ENCODE measurements at regions not wholly inside any gene's neighbourhood (a gene's known extent, or its start where the extent isn't known, plus 50 kb on each side); places are given as distances from the start of the nearest gene placed in this dataset.
A peak's percentile ranks its signal among the peaks of the same experiment; 100 is the strongest.
"Not testable (repeated sequence)": the region's sequence is repeated elsewhere in the genome, so short reads cannot be mapped to it uniquely, and the experiment has no call there.

DNA sequence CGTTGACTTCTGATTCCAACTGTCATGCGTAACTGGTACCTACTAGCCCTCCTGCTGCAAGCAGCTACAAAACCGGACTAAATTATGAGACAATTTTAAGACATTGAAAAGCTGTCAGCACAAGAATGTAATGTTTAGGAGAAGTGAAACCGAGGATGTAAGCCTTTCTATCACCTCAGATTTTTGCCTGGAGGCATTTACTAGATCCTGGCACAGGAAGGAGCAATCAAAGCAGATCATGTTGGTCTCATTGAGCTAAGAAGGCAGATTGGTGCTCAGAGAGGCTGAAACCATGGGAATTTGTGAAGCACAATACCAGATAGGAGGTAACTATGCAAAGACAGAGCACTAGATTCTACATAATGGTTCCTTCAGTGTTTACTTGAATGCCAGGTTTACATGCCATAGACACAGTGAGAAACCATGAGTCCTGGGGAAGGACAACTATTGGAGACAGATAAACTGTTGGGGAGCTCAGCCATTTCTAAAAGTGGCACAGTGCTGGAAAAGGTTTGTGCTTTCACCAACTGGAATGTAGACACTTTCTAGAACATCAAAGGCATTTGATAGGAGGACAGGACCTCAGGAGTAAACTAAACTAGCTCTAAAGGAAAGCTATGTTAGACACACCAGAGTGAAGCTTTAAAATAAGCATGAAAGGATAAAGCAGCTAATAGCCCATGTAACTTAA is 179.4 kb downstream of the LYPLAL1 start:
- no peak for DNase-seq (ENCODE audit: low read depth in 3 of 3)

DNA sequence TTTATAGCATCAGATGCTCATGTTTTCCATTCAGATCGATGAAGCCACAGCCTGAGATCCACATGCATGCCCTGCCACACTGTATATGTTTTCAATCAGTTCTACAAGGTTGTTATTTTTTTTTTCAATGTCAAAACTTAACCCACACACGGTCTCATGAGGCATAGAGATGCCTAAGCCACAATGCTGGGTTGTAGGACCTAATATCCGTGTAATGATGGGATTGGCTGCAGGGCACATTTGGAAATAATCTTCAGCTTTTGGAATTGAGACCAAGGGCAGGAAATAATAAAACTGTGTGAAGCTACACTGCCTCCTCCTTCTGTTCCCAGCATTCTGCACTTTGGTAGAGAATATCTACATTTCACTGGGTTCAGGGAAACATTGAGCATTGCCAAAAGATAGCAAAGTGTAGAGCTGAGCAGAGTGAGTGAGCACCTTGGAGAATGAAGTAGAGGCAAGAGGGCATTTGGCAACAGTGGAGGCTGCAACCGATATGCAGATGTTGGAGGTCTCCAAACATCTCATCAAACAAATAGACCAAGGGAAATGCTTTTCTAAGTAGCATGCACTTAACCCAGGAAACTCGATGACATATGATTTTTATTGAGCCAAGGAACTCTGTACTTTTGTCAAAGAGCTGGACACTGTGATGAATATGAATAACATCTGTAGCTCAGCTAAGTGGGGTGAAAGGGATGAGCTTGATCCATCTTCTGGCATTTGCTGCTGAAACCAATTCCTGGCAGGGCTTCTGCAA is 176.7 kb downstream of the LYPLAL1 start:
- no peak for DNase-seq (ENCODE audit: low read depth in 3 of 3)

DNA sequence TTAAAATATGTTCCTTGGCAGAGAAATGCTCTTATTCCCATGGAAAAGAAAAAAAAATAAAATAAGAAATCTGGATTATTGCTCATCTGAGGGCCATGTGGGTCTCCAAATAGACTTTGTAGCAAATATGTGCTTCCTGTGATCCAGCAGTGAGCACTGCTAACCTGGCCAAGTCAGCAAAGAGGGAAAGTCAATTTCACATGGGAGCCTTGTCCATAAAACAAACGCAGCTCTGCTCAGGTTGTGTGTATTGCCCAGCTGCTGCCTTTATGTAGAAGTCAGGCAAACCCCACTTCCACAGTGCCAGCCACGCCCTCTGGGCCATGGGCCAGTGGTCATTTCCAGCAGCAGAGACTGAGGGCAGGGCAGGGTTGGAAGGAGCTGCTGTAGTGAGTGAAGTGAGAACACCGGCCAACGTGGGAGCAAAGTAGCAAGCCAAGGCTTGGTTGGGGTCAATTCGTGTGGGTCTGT is 174.3 kb downstream of the LYPLAL1 start:
- no peak for DNase-seq (ENCODE audit: low read depth in 3 of 3)

DNA sequence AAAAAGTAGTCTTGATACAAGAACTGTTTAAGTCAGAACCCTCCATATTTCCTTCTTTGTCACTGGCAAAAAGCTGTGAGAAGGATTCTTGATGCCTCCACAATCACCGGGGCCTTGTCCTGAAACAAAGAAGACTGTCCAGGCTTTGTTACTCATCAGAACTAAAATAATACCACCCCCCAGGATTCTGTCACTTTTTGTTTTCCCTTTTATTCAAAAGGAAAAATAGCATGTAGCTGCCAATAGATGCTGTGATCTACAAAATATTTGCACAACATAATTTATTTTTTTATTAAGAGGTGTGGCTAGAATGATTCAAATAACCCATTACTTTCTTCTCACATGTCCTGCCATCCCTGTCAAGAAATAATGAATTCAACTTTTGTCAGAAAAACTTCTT is 173.7 kb downstream of the LYPLAL1 start:
- DNase-seq (ENCODE audit: low read depth in 3 of 3): no peak

DNA sequence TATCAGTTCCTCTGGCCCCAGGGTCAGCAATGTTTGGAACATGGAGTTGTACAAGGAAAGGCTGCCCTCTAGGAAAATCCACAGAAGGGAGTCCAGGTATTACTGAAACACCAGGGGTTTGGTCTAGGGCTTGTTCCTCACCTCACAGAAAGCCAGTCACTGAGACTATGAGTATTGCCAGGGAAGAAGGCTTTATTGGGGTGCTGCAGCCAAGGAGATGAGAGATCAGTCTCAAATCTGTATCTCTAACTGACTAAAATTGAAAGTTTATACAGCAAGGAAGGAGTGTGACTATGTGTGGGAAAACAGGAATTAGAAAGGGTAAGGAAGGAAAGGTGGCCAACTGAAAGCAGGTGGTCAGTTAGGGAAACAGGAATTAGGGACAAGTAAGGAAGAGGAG is 172.3 kb downstream of the LYPLAL1 start:
- DNase-seq (ENCODE audit: low read depth in 3 of 3): no peak

DNA sequence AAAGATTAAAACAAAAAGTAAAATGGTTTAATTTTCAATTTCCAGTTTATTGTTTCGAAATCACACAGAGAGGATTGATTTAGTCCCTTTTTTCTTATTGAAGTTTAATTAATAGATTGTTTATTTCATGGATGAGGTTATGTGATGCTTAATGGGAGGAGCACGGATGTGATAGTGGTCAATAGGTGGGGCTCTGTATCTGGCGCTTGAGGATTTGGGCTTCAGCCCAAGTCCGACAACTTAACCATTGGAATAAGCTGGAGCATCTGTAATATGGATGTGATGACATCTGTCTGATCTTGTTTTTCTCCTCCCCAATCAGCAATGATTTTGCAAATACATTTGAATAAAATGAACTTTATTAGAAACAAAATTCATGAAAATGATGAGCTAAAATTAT is 169.2 kb downstream of the LYPLAL1 start:
- no peak for DNase-seq (ENCODE audit: low read depth in 3 of 3)

DNA sequence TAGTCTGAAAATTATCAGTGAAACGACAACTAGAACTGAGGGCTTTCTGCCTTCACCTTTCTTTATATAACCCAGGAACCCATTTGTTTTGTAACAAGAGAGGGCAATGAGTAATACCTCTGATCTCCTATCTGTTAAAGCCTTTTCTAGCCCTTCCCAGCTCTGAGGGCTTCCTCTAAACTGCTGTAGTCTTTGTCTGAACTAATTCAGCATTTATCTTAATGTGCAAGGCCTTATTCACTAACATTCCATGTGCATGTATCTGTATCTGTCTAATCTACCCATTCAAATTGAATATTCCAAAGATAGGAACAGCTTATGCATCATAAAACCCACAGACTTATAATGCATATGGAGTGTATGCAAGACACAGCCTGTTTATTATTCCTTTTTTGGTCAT is 167.1 kb downstream of the LYPLAL1 start:
- DNase-seq (ENCODE audit: low read depth in 3 of 3): no peak

DNA sequence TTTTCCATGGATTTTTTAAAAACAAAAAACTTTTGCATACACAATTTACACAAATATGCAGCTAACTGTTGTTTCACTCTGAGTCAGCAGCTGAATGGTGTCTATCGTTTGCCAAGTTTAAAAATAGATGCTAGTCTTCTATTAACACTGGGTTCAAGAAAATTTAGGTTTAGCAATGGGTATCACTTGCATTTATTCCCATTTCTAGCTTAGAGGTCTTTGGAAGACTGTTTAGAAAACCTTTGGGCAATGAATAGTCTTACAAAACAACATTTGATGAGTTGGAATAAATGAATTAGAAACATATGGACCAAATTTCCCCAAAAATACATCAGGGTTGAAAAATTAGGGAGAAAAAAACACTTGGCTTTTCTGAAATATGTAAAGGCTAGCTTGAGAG is 165.8 kb downstream of the LYPLAL1 start:
- no peak for DNase-seq (ENCODE audit: low read depth in 3 of 3)

DNA sequence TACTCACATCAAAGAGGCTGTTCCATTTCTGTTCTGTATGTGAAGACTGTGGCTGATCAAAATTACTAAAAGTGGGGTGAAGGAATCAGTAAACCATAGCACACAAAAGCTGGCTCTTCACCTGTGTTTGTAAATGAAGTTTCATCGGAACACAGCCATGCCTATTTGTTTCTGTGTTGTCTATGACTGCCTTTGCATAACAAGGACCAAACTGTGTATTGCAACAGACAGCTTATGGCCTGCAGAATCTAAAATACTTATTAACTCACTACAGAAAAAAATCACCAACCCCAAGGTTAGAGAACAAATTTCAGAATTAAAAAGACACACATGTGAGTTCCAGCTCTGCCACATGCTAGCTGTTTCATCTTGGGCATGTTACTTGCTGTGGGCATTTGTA is 163.9 kb downstream of the LYPLAL1 start:
- DNase-seq (ENCODE audit: low read depth in 3 of 3): no peak

DNA sequence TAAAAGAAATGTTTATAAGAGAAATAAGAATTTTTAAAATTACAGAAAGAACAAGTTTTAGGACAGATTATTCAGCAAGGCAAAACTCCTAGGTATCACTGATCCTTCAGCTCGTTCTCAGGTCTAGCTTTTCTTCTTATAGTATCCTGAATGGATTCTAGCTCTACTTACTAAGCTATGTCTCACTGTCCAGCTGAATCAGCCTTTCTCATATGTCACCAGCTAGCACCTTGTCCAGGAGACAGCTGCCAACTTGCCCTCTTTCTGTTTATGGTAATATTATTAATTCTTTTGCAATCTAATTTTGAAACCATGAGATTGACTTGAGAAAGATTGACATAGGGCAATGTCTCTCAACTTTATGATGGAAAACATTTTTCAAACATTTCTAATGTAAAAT is 159.9 kb downstream of the LYPLAL1 start:
- DNase-seq (ENCODE audit: low read depth in 3 of 3): no peak

DNA sequence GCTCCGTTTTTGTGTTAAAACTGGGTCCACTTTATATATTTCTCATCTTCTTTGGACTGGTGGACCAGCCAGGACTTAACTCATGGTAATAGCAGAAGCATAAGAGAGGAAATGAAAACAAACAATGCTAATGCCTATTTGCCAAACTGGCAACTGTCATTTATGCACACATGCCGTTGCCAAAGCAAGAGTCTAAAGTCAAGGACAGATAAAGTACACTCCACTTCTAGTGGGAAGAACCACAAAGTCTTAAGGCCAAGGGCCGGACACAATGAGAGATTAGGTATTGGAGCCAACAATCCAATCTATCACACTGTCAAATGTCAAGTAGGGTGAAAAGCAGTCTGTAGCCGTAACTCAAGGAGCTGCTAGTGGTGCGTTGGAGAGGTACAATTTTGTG is 157.7 kb downstream of the LYPLAL1 start:
- DNase-seq (ENCODE audit: low read depth in 3 of 3): no peak

DNA sequence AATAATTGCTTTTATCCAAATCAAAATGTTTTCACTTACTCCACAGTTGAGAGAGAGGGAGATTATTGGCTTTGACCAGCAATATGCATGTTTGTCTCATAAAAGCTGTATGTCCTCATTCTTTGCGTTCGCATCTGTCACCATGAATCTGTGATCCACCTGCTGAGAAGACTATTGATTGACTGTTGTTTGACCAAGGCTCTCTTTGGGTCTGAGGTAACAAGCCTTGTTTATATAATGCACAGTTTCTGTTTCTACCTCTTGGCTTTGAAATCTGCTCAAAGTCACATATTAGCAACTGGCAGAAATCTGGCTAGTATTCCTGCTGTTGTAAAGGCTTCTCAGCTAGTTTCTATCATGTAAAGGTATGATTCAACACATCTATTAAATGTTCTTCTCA is 157.0 kb downstream of the LYPLAL1 start:
- DNase-seq (ENCODE audit: low read depth in 3 of 3): no peak

DNA sequence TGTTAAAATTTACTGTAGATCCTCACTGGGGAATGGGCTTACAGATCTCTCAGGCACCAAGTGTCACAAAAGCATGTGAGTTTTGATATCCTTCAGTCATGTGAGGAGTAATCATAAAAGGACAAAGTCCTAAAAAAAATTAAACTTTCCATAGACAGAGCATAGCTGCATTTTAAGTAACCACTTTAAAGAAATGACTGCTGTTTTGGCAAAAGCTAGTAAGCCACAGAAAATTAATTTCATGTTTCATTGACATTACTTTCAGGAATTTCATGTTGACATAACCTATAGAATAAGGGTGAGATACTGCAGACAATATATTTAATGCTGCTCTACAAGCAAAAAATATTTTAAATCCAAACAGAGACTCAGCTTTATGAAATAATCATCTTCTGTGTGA is 156.3 kb downstream of the LYPLAL1 start:
- no peak for DNase-seq (ENCODE audit: low read depth in 3 of 3)

DNA sequence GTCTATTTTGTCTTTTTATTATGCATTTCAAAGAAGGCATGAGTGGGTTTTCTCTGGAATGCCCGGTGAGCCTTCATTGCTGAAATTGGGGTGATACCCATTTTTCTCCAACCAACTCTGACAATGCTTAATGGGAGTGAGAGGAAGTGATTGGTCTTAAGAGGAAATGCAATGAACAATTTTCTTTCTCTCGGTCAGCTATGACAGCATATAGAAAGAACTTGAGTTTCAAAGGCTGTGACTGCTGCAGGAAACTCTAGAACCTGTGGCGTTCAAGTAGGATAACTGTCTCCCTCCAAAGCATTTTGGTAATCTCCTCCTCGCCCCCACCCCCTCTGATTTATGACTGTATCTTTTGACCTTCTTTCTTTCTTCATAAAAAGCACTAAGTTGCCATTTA is 155.9 kb downstream of the LYPLAL1 start:
- no peak for DNase-seq (ENCODE audit: low read depth in 3 of 3)

DNA sequence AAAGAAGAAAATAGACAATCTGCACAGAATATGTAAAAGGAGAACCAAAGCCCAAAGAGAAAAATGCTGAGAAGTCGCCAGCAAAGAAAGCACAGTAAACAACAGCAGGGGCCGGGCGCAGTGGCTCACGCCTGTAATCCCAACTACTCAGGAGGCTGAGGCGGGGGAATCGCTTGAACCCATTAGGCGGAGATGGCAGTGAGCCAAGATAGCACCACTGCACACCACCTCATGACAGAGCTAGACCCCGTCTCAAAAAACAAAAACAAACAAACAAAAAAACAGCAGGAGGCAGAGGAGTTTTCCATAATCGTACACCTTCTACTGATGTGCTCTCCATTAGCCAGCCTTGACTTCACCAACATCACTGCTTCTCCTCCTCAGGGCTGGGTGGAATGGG is 153.2 kb downstream of the LYPLAL1 start:
- DNase-seq (ENCODE audit: low read depth in 3 of 3): no peak

DNA sequence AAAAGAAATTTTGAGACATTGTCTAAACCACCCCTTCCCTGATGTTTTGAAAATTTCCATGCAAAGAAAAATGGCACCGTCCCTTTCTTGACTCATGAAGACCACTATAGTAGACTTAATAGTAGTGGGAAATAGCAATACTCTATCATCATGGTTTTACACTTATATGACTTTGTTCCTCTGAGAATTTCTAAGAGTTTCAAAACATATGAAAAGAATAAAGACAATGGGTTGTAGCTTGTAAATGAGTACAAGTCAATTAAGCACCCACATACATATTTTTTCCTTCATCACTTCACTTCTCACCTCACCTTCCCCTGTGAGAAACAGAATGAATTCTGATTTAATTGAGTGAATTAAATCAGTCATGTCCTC is 151.7 kb downstream of the LYPLAL1 start:
- DNase-seq (ENCODE audit: low read depth in 3 of 3): no peak

DNA sequence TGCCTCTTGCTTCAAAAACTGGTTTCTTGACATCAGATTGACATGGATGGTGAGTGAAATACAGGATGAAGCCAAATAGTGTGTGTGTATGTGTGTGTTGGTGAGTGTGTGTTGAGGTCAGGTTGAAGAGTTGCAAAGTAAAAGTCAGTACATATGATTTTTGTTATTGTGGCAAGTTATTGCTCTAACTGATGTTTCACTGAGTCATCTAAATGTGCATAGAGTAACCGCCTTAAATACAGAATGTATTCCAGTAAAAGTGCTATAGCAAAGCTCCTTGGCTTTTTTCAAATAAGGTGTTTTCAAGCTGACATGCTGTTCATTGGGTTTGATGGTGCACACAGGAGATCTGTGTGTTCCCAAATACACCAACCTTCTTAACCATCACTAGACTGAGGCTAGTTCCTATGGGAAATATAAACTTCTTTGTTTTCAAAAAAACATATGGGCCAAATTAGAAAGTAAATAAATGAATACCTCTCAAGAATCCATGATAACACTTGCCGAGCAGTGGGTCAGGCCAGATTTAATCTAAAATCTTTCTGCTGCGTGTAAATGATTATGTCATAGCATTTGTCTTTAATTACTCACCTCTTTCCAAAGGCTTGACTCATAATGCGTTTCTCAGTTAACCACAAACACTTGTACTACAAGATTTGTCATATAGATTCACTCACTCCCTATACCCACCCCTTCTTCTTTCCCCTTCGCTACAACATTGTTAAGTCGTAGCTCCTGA is 151.1 kb downstream of the LYPLAL1 start:
- peak in 1 of 3 donors; percentile 7 for DNase-seq (ENCODE audit: low read depth in 3 of 3)

DNA sequence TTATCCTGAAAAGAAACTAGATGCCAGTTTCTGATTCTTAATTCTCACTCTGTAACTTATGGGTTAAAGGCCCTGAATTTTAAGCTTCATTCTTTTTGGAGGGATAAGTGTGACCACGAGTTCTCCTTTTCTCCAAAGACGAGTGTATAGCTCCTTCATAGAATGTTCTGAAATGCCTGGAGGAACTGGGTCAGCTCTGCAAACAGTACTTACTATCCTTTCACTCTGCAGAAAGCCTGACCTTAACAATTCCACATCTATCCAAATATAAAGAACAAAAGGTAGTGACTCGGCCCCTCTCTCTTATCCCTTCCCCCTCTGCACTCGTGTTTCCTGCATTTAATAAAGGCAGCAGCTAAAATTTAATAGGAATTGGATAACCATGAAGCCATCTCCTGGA is 150.5 kb downstream of the LYPLAL1 start:
- no peak for DNase-seq (ENCODE audit: low read depth in 3 of 3)

DNA sequence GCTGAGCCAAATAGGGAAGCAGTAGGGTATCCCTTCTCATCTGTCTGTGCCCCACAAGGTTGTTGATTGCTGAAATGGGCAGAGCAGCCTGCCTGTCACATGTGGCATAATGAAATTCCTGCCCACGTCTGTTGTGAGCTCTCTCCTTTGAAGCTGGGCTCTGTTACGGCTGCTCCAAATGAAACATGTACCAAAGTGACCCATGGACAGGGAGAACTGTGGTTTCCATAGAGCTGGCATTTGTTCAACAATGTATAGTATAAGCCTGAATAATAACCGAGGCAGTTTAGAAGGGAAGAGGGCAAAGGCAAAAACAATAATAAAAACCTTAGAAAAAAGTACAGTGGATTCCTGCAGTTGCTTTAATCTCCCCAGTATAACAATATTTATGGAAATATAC is 149.7 kb downstream of the LYPLAL1 start:
- DNase-seq (ENCODE audit: low read depth in 3 of 3): no peak

DNA sequence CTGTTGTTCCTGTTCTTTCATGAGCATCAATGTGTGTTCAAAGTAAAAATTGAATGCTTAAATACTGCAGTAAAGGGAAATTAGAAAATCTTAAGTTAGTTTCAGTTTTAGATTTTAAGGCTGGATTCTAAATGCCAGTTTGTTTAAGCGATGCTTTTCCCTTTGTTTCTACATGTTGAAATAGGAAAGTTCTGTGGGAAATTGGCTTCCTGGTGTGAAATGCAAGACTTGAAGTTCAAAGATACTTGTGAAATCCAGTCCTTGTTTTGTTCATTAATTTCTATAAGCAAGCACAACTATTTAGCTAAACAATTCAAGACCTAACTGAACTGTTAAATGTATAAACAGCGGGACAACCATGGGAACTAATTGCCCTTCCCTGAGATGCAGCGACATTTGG is 149.1 kb downstream of the LYPLAL1 start:
- no peak for DNase-seq (ENCODE audit: low read depth in 3 of 3)

DNA sequence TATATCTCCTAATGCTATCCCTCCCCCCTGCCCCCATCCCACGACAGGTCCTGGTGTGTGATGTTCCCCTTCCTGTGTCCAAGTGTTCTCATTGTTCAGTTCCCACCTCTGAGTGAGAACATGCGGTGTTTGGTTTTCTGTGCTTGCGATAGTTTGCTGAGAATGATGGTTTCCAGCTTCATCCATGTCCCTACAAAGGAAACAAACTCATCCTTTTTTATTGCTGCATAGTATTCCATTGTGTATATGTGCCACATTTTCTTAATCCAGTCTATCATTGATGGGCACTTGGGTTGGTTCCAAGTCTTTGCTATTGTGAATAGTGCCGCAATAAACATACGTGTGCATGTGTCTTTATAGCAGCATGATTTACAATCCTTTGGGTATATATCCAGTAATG is 146.9 kb downstream of the LYPLAL1 start:
- not testable (repeated sequence) for DNase-seq (ENCODE audit: low read depth in 3 of 3)

DNA sequence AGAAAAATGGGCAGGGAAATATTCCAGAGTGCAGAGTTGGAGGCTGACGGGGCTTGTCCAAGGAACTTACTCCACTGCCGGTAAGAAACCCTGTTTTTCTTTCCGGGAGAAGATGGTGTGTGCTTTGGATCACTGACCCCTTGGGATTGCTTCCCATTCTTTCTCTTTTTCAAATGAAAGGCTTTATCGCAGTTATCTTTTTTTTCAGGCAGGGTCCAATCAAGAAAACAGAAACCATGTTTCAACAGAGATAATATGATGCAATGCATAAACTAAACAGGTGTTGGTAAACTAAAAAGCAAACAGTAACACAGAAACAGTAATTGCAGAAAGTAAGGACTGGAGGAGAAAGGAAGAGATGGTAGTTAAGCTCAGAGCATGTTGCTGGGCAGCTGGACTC is 145.1 kb downstream of the LYPLAL1 start:
- no peak for DNase-seq (ENCODE audit: low read depth in 3 of 3)

All from stimulated activated CD4-positive, alpha-beta T cell treated with anti-CD3 and anti-CD28 coated beads, TNF-alpha, amount 100 ng/mL, for 48 hours (primary cell).